ENCODE measurements at regions not wholly inside any gene's neighbourhood (a gene's known extent, or its start where the extent isn't known, plus 50 kb on each side); places are given as distances from the start of the nearest gene placed in this dataset.

- ATAC-seq (ENCODE audit: low read depth): no peak
Observed at GRCh38 chr12:88878295-88878694, 298.0 kb upstream of the KITLG start.

GRCh38 chr12:88876857-88877256 lies 296.6 kb upstream of the KITLG start:
- DNase-seq (ENCODE audit: low spot score) (no peak), ATAC-seq (ENCODE audit: low read depth) (peak; percentile 38; the same call in 2 of the 3 replicates)
- Histone ChIP-seq H3K27ac (ENCODE audit: poor library complexity, severe bottlenecking) (no peak overlapping the region), H3K9me3 (ENCODE audit: severe bottlenecking) (no peaks in the 10 kb centered on the region), H3K4me3 (ENCODE audit: severe bottlenecking) (no peak overlapping the region), H3K27me3 (ENCODE audit: insufficient read depth, poor library complexity, severe bottlenecking) (no peaks in the 10 kb centered on the region), H3K4me1 (ENCODE audit: insufficient read depth, poor library complexity, severe bottlenecking) (no peaks in the 10 kb centered on the region), H3K36me3 (ENCODE audit: low read depth) (no peaks in the 10 kb centered on the region)
- no peak for TF ChIP-seq CTCF (IDR thresholded peaks at IDR 0.05; ENCODE audit: poor library complexity, severe bottlenecking)

More at GRCh38 chr12:88878295-88878694, 298.0 kb upstream of the KITLG start:
- DNase-seq (ENCODE audit: low spot score): no peak
- Histone ChIP-seq H3K9me3 (ENCODE audit: severe bottlenecking) (no peaks in the 10 kb centered on the region), H3K4me1 (ENCODE audit: insufficient read depth, poor library complexity, severe bottlenecking) (no peaks in the 10 kb centered on the region), H3K27me3 (ENCODE audit: insufficient read depth, poor library complexity, severe bottlenecking) (no peaks in the 10 kb centered on the region), H3K4me3 (ENCODE audit: severe bottlenecking) (no peak overlapping the region), H3K36me3 (ENCODE audit: low read depth) (no peaks in the 10 kb centered on the region), H3K27ac (ENCODE audit: poor library complexity, severe bottlenecking) (no peak overlapping the region)
- TF ChIP-seq CTCF (IDR thresholded peaks at IDR 0.05; ENCODE audit: poor library complexity, severe bottlenecking): no peak

GRCh38 chr12:88870000-88870737 lies 289.9 kb upstream of the KITLG start:
- no peaks in the 10 kb centered on the region for H3K9me3 ChIP-seq (ENCODE audit: severe bottlenecking)
- peaks cover 8% of the 10 kb centered on the region for H3K4me1 ChIP-seq (ENCODE audit: insufficient read depth, poor library complexity, severe bottlenecking)
- no peaks in the 10 kb centered on the region for H3K27me3 ChIP-seq (ENCODE audit: insufficient read depth, poor library complexity, severe bottlenecking)
- H3K4me3 ChIP-seq (ENCODE audit: severe bottlenecking): no peak overlapping the region
- DNase-seq (ENCODE audit: low spot score) (no peak), ATAC-seq (ENCODE audit: low read depth) (no peak)
- TF ChIP-seq CTCF (IDR thresholded peaks at IDR 0.05; ENCODE audit: poor library complexity, severe bottlenecking): no peak
- no peaks in the 10 kb centered on the region for H3K36me3 ChIP-seq (ENCODE audit: low read depth)
- H3K27ac ChIP-seq (ENCODE audit: poor library complexity, severe bottlenecking): no peak overlapping the region

GRCh38 chr12:88868050-88868449 lies 287.8 kb upstream of the KITLG start:
- no peak overlapping the region for H3K4me3 ChIP-seq (ENCODE audit: severe bottlenecking)
- no peaks in the 10 kb centered on the region for H3K36me3 ChIP-seq (ENCODE audit: low read depth)
- no peak overlapping the region for H3K27ac ChIP-seq (ENCODE audit: poor library complexity, severe bottlenecking)
- no peaks in the 10 kb centered on the region for H3K27me3 ChIP-seq (ENCODE audit: insufficient read depth, poor library complexity, severe bottlenecking)
- TF ChIP-seq CTCF (IDR thresholded peaks at IDR 0.05; ENCODE audit: poor library complexity, severe bottlenecking): no peak
- DNase-seq (ENCODE audit: low spot score): no peak
- H3K4me1 ChIP-seq (ENCODE audit: insufficient read depth, poor library complexity, severe bottlenecking): peaks cover 8% of the 10 kb centered on the region
- H3K9me3 ChIP-seq (ENCODE audit: severe bottlenecking): no peaks in the 10 kb centered on the region
- no peak for ATAC-seq (ENCODE audit: low read depth)

- no peak overlapping the region for H3K27ac ChIP-seq (ENCODE audit: poor library complexity, severe bottlenecking)
- H3K4me1 ChIP-seq (ENCODE audit: insufficient read depth, poor library complexity, severe bottlenecking): peaks cover 8% of the 10 kb centered on the region
- no peaks in the 10 kb centered on the region for H3K27me3 ChIP-seq (ENCODE audit: insufficient read depth, poor library complexity, severe bottlenecking)
- H3K36me3 ChIP-seq (ENCODE audit: low read depth): no peaks in the 10 kb centered on the region
- no peak overlapping the region for H3K4me3 ChIP-seq (ENCODE audit: severe bottlenecking)
- H3K9me3 ChIP-seq (ENCODE audit: severe bottlenecking): no peaks in the 10 kb centered on the region
- ATAC-seq (ENCODE audit: low read depth) (no peak), DNase-seq (ENCODE audit: low spot score) (no peak)
- no peak for TF ChIP-seq CTCF (IDR thresholded peaks at IDR 0.05; ENCODE audit: poor library complexity, severe bottlenecking)
Observed at GRCh38 chr12:88867510-88867909, 287.2 kb upstream of the KITLG start.
